Loucy (cell line): ENCODE measurements at regions not wholly inside any gene's neighbourhood (a gene's known extent, or its start where the extent isn't known, plus 50 kb on each side); places are given as distances from the start of the nearest gene placed in this dataset.

Source experiments
- H2AFZ ChIP-seq: fragments of 200-600 bp; sonication (generic); 2 replicates; pipeline ENCODE4 v1.6.0; 2016; ENCODE audit warnings: antibody characterized with exemption, mild to moderate bottlenecking, low read length, moderate library complexity
- H3F3A ChIP-seq: fragments of 200-600 bp; 2 replicates; pipeline ENCODE4 v1.6.0; 2016; ENCODE audit warnings: antibody characterized with exemption, low read depth, mild to moderate bottlenecking
- H3K27me3 ChIP-seq: fragments of 200-600 bp; sonication (generic); 2 replicates; pipeline ENCODE4 v1.6.1; 2014; ENCODE audit warnings: low read length, mild to moderate bottlenecking; ENCODE audit not compliant: insufficient read depth, poor library complexity, severe bottlenecking
- H3K36me3 ChIP-seq: fragments of 200-600 bp; sonication (generic); 2 replicates; pipeline ENCODE4 v1.6.1; 2016; ENCODE audit warnings: low read length; ENCODE audit not compliant: insufficient read depth
- H3K4me1 ChIP-seq: fragments of 200-600 bp; sonication (generic); 2 replicates; pipeline ENCODE4 v1.5.1; 2014; ENCODE audit warnings: low read length, mild to moderate bottlenecking; ENCODE audit not compliant: insufficient read depth, poor library complexity, severe bottlenecking
- H3K4me2 ChIP-seq: fragments of 200-600 bp; sonication (generic); 2 replicates; pipeline ENCODE4 v1.6.0; 2014; ENCODE audit warnings: antibody characterized with exemption, low read length, low read depth, mild to moderate bottlenecking; ENCODE audit not compliant: poor library complexity, severe bottlenecking
- H3K4me3 ChIP-seq: fragments of 200-600 bp; sonication (generic); 2 replicates; pipeline ENCODE4 v1.5.1; 2014; ENCODE audit warnings: low read length, mild to moderate bottlenecking, mixed read lengths; ENCODE audit not compliant: poor library complexity, severe bottlenecking
- H3K79me2 ChIP-seq: fragments of 200-600 bp; sonication (generic); 2 replicates; pipeline ENCODE4 v1.6.1; 2014; ENCODE audit warnings: low read length; ENCODE audit not compliant: insufficient read depth
- H3K9ac ChIP-seq: fragments of 200-600 bp; sonication (generic); 2 replicates; pipeline ENCODE4 v1.6.0; 2014; ENCODE audit warnings: mild to moderate bottlenecking, low read depth, low read length, moderate library complexity; ENCODE audit not compliant: poor library complexity, severe bottlenecking
- H3K9me2 ChIP-seq: fragments of 200-600 bp; sonication (generic); replicated peaks from 2 replicates; pipeline ENCODE4 v1.6.1; 2016; ENCODE audit warnings: low read depth, low read length, mixed read lengths
- H3K9me3 ChIP-seq: fragments of 200-600 bp; sonication (generic); 2 replicates; pipeline ENCODE4 v1.6.1; 2014; ENCODE audit warnings: mild to moderate bottlenecking, antibody characterized with exemption, low read length, low read depth; ENCODE audit not compliant: insufficient read depth
- H4K20me1 ChIP-seq: fragments of 200-600 bp; sonication (generic); 2 replicates; pipeline ENCODE4 v1.6.0; 2014; ENCODE audit warnings: antibody characterized with exemption, low read length, mild to moderate bottlenecking; ENCODE audit not compliant: insufficient read depth, poor library complexity, severe bottlenecking
- EZH2phosphoT487 ChIP-seq: fragments of 200-600 bp; IDR thresholded peaks from 2 replicates; pipeline ENCODE4 v1.6.1; 2018; ENCODE audit warnings: antibody characterized with exemption, mild to moderate bottlenecking, moderate library complexity, borderline replicate concordance
- TF ChIP-seq, protein P1 (sequence below): fragments of 200-600 bp; sonication (generic); conservative IDR thresholded peaks from 2 replicates; pipeline ENCODE4 v1.5.1; 2014; ENCODE audit warnings: mild to moderate bottlenecking, antibody characterized with exemption, low read length

DNA sequence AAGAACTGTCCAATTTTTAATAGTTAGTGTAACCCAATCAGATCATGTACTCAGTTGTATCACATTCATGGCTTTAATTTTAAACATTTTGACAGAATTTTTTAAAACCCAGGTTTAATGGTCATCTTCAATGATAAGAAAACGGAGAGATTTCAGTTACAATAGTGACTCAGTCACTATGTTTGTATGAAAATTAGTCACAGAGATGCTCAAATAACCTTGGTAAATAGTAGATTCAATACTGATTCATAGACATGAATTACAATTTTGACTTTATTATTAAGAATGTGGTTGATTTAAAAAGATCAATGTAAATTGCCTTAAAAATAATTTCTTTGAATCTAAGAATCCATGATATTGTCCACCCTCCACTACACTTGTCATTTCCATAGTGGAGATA, 64.6 kb upstream of the TYRP1 start:
- Histone ChIP-seq H3K9me3 (no peaks in the 10 kb centered on the region), H3K4me1 (no peaks in the 10 kb centered on the region), H3K9me2 (no peaks in the 10 kb centered on the region), H3K9ac (no peak overlapping the region), H3K36me3 (no peaks in the 10 kb centered on the region), H3K79me2 (no peaks in the 10 kb centered on the region), H2AFZ (no peak overlapping the region), H3K4me3 (no peak overlapping the region), H3K27me3 (no peaks in the 10 kb centered on the region), H3F3A (no peaks in the 10 kb centered on the region), H4K20me1 (no peaks in the 10 kb centered on the region), H3K4me2 (no peak overlapping the region)
- no peak for TF ChIP-seq EZH2phosphoT487
- TF ChIP-seq, protein P1, sequence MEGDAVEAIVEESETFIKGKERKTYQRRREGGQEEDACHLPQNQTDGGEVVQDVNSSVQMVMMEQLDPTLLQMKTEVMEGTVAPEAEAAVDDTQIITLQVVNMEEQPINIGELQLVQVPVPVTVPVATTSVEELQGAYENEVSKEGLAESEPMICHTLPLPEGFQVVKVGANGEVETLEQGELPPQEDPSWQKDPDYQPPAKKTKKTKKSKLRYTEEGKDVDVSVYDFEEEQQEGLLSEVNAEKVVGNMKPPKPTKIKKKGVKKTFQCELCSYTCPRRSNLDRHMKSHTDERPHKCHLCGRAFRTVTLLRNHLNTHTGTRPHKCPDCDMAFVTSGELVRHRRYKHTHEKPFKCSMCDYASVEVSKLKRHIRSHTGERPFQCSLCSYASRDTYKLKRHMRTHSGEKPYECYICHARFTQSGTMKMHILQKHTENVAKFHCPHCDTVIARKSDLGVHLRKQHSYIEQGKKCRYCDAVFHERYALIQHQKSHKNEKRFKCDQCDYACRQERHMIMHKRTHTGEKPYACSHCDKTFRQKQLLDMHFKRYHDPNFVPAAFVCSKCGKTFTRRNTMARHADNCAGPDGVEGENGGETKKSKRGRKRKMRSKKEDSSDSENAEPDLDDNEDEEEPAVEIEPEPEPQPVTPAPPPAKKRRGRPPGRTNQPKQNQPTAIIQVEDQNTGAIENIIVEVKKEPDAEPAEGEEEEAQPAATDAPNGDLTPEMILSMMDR: no peak

DNA sequence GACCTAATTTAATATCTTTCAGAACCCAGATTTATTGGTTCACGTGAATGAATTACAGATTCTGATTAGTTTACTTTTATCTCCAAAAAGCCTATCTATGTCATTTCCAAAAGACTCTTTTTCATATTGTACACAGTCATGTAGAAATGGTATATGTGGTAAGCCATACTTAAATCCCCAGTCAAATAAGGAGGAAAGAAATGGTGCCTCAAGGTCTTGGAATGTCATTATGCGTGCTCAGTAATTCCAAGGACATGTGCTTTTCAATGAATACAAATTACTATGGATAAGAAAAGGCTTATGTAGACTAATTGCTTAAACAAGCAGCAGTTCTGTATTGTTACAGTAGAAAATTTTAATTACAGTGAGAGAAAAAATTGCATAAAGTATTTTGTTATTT, 64.1 kb upstream of the TYRP1 start:
- no peaks in the 10 kb centered on the region for H3K9me3 ChIP-seq
- H2AFZ ChIP-seq: no peak overlapping the region
- TF ChIP-seq EZH2phosphoT487: no peak
- TF ChIP-seq, protein P1: no peak
- no peak overlapping the region for H3K4me3 ChIP-seq
- H3K4me2 ChIP-seq: no peak overlapping the region
- no peaks in the 10 kb centered on the region for H3K9me2 ChIP-seq
- H3K79me2 ChIP-seq: no peaks in the 10 kb centered on the region
- H4K20me1 ChIP-seq: no peaks in the 10 kb centered on the region
- no peaks in the 10 kb centered on the region for H3K36me3 ChIP-seq
- no peak overlapping the region for H3K9ac ChIP-seq
- no peaks in the 10 kb centered on the region for H3F3A ChIP-seq
- H3K4me1 ChIP-seq: no peaks in the 10 kb centered on the region
- H3K27me3 ChIP-seq: no peaks in the 10 kb centered on the region

DNA sequence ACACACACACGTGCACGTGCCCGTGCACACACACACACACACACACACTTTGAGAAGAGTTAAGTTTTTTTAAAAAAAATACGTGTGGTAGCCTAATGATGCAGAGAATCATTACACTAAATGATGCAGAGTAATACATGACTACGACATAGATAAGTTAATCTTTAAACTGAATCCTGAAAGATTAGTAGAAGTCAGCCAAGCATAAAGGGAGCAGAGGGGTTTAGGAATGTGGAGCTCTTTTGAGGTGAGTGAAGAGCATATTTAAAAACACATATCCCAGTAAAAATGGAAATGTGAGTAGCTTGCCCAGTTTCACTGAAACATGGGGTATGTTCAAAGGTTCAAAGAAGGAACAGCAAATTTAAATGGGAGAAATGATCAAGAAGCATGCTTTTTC, 61.3 kb upstream of the TYRP1 start:
- H3K36me3 ChIP-seq: no peaks in the 10 kb centered on the region
- H4K20me1 ChIP-seq: no peaks in the 10 kb centered on the region
- no peak overlapping the region for H3K4me3 ChIP-seq
- no peaks in the 10 kb centered on the region for H3K4me1 ChIP-seq
- no peaks in the 10 kb centered on the region for H3K9me3 ChIP-seq
- H3K9ac ChIP-seq: no peak overlapping the region
- no peak for TF ChIP-seq EZH2phosphoT487
- TF ChIP-seq, protein P1: no peak
- H3K9me2 ChIP-seq: no peaks in the 10 kb centered on the region
- H3F3A ChIP-seq: no peaks in the 10 kb centered on the region
- H2AFZ ChIP-seq: no peak overlapping the region
- H3K4me2 ChIP-seq: no peak overlapping the region
- H3K27me3 ChIP-seq: no peaks in the 10 kb centered on the region
- no peaks in the 10 kb centered on the region for H3K79me2 ChIP-seq
